ENCODE measurements at regions not wholly inside any gene's neighbourhood (a gene's known extent, or its start where the extent isn't known, plus 50 kb on each side); places are given as distances from the start of the nearest gene placed in this dataset.

GRCh38 chr20:52497731-52498130 lies 306.2 kb upstream of the ZFP64 start (continued):
- no peak for TF ChIP-seq ARID4B (CRISPR knock-in tag; IDR thresholded peaks at IDR 0.05; ENCODE audit: borderline replicate concordance)

GRCh38 chr20:52496191-52496590 lies 304.6 kb upstream of the ZFP64 start:
- H3K27ac Mint-ChIP-seq: no peak overlapping the region
- no peak for ATAC-seq
- peaks cover 14% of the 10 kb centered on the region for H3K4me1 Mint-ChIP-seq
- H3K9me3 Mint-ChIP-seq: peaks cover under 1% of the 10 kb centered on the region; the same call in 1 of the 2 replicates
- no peak for DNase-seq (ENCODE audit: low spot score)
- no peaks in the 10 kb centered on the region for H3K27me3 Mint-ChIP-seq (ENCODE audit: low read depth)
- H3K36me3 Mint-ChIP-seq: no peaks in the 10 kb centered on the region
- TF ChIP-seq TEAD4 (CRISPR knock-in tag; IDR thresholded peaks at IDR 0.05) (no peak), ZNF281 (CRISPR knock-in tag; IDR thresholded peaks at IDR 0.05) (no peak), ZNF396 (CRISPR knock-in tag; IDR thresholded peaks at IDR 0.05; ENCODE audit: borderline replicate concordance) (no peak), GRHL2 (CRISPR knock-in tag; IDR thresholded peaks at IDR 0.05; ENCODE audit: insufficient replicate concordance, severe bottlenecking) (no peak), ZNF138 (CRISPR knock-in tag; conservative IDR thresholded peaks at IDR 0.05) (no peak), USF1 (CRISPR knock-in tag; IDR thresholded peaks at IDR 0.05) (no peak), ZNF219 (CRISPR knock-in tag; IDR thresholded peaks at IDR 0.05; ENCODE audit: borderline replicate concordance) (no peak), NFYB (CRISPR knock-in tag; conservative IDR thresholded peaks at IDR 0.05; ENCODE audit: low read depth) (no peak), FOXP4 (CRISPR knock-in tag; IDR thresholded peaks at IDR 0.05) (no peak), ZNF423 (CRISPR knock-in tag; IDR thresholded peaks at IDR 0.05) (no peak), HMGXB4 (CRISPR knock-in tag; IDR thresholded peaks at IDR 0.05) (no peak), MLX (CRISPR knock-in tag; IDR thresholded peaks at IDR 0.05) (no peak), ZNF671 (CRISPR knock-in tag; IDR thresholded peaks at IDR 0.05) (no peak), ATF1 (CRISPR knock-in tag; IDR thresholded peaks at IDR 0.05) (no peak), GABPB1 (CRISPR knock-in tag; IDR thresholded peaks at IDR 0.05) (no peak), MXD4 (CRISPR knock-in tag; IDR thresholded peaks at IDR 0.05; ENCODE audit: borderline replicate concordance) (no peak), NFATC4 (CRISPR knock-in tag; IDR thresholded peaks at IDR 0.05) (no peak)
- no peak overlapping the region for H3K4me3 Mint-ChIP-seq
- CTCF ChIA-PET: no interaction called here
- POLR2A ChIA-PET: no interaction called here

All from WTC11 (cell line).